ENCODE measurements at regions not wholly inside any gene's neighbourhood (a gene's known extent, or its start where the extent isn't known, plus 50 kb on each side); places are given as distances from the start of the nearest gene placed in this dataset.

DNA sequence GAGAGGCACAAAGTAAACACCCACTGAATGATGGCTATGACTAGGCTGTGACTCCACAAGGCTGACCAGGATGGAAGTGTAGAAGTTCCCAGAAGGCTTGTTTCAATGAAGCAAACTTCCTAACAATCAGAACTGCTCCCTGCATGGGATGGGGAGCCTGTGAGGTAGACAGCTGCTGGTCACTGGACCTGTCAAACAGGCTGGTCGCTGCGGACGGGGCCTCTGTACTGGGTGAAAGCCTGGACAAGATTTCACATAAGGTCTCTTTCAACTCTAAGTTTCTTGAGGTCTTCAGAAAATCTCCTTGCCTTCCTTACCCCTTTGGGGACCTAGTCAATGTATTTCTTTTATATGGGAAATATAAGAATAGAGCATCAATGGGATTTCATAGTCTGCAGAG lies 438.2 kb downstream of the BUD13 start:
- no peak overlapping the region for H3K4me3 ChIP-seq (replicated peaks; ENCODE audit: low read depth, low read length)
- H3K36me3 ChIP-seq (ENCODE audit: control insufficient read depth, insufficient read depth, low read length) = no peaks in the 10 kb centered on the region
- TF ChIP-seq, protein P1, sequence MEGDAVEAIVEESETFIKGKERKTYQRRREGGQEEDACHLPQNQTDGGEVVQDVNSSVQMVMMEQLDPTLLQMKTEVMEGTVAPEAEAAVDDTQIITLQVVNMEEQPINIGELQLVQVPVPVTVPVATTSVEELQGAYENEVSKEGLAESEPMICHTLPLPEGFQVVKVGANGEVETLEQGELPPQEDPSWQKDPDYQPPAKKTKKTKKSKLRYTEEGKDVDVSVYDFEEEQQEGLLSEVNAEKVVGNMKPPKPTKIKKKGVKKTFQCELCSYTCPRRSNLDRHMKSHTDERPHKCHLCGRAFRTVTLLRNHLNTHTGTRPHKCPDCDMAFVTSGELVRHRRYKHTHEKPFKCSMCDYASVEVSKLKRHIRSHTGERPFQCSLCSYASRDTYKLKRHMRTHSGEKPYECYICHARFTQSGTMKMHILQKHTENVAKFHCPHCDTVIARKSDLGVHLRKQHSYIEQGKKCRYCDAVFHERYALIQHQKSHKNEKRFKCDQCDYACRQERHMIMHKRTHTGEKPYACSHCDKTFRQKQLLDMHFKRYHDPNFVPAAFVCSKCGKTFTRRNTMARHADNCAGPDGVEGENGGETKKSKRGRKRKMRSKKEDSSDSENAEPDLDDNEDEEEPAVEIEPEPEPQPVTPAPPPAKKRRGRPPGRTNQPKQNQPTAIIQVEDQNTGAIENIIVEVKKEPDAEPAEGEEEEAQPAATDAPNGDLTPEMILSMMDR (IDR thresholded peaks at IDR 0.05; ENCODE audit: insufficient read depth, low read length, poor library complexity, severe bottlenecking) = no peak
- no peak for DNase-seq (ENCODE audit: extremely low read depth, insufficient read length)
- no peaks in the 10 kb centered on the region; the same call in 1 of the 2 replicates for H3K27me3 ChIP-seq (replicated peaks; ENCODE audit: control insufficient read depth, insufficient read depth, low read length)

DNA sequence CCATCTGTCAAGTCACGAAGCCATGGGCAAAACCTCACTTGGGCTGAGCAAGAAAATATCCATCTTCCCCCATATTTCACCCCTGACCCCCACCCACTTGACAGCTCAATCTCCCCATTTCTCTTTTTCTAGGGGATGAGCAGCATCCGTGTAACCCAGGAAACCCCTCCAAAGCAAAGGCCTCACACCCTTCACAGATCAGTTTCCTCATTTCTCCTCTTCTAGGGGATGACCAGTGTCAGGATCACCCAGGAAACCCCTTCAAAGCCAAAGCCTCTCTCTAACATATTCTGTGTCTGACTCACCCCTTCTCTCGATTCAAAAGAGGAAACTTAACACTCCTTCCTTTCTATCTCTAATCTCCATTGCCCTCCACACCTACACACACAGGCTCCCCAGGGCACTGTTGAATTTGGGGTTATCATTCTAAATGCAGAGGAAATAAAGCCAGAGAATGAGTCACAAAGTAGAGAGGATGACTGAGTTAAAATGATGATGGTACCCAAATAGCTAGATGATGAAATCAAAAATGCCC lies 439.7 kb downstream of the BUD13 start:
- Histone ChIP-seq H3K36me3 (ENCODE audit: control insufficient read depth, insufficient read depth, low read length) (no peaks in the 10 kb centered on the region), H3K4me3 (replicated peaks; ENCODE audit: low read depth, low read length) (no peak overlapping the region), H3K27me3 (replicated peaks; ENCODE audit: control insufficient read depth, insufficient read depth, low read length) (no peaks in the 10 kb centered on the region; the same call in 1 of the 2 replicates)
- no peak for DNase-seq (ENCODE audit: extremely low read depth, insufficient read length)
- TF ChIP-seq, protein P1 (IDR thresholded peaks at IDR 0.05; ENCODE audit: insufficient read depth, low read length, poor library complexity, severe bottlenecking) = no peak

- no peak for DNase-seq (ENCODE audit: extremely low read depth, insufficient read length)
- TF ChIP-seq, protein P1 (IDR thresholded peaks at IDR 0.05; ENCODE audit: insufficient read depth, low read length, poor library complexity, severe bottlenecking) = no peak
- Histone ChIP-seq H3K27me3 (replicated peaks; ENCODE audit: control insufficient read depth, insufficient read depth, low read length) (no peaks in the 10 kb centered on the region; the same call in 1 of the 2 replicates), H3K36me3 (ENCODE audit: control insufficient read depth, insufficient read depth, low read length) (no peaks in the 10 kb centered on the region), H3K4me3 (replicated peaks; ENCODE audit: low read depth, low read length) (no peak overlapping the region)
Observed at GRCh38 chr11:116332391-116332790, 440.4 kb downstream of the BUD13 start.

DNA sequence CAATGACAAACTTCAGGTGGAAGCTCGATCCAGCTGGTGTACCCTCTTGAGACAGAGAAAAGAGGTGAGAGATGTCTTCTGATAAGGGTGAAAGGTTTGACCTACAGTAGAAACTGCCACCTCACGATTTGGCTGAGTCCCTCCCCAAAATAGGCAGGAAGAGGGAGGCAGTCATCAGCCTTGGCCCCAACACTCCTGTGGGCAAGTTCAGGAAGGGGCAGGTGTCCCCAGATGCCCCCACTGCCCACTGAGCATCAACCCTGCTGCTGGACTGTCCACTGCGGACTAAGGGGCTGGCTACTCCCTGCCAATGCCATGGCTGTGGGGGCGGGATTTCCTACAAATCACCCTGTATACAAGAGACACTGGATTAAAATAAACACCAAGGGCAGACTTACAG lies 441.4 kb downstream of the BUD13 start:
- H3K27me3 ChIP-seq (replicated peaks; ENCODE audit: control insufficient read depth, insufficient read depth, low read length) = no peaks in the 10 kb centered on the region; the same call in 1 of the 2 replicates
- TF ChIP-seq, protein P1 (IDR thresholded peaks at IDR 0.05; ENCODE audit: insufficient read depth, low read length, poor library complexity, severe bottlenecking) = no peak
- H3K4me3 ChIP-seq (replicated peaks; ENCODE audit: low read depth, low read length) = no peak overlapping the region
- H3K36me3 ChIP-seq (ENCODE audit: control insufficient read depth, insufficient read depth, low read length) = no peaks in the 10 kb centered on the region
- no peak for DNase-seq (ENCODE audit: extremely low read depth, insufficient read length)

DNA sequence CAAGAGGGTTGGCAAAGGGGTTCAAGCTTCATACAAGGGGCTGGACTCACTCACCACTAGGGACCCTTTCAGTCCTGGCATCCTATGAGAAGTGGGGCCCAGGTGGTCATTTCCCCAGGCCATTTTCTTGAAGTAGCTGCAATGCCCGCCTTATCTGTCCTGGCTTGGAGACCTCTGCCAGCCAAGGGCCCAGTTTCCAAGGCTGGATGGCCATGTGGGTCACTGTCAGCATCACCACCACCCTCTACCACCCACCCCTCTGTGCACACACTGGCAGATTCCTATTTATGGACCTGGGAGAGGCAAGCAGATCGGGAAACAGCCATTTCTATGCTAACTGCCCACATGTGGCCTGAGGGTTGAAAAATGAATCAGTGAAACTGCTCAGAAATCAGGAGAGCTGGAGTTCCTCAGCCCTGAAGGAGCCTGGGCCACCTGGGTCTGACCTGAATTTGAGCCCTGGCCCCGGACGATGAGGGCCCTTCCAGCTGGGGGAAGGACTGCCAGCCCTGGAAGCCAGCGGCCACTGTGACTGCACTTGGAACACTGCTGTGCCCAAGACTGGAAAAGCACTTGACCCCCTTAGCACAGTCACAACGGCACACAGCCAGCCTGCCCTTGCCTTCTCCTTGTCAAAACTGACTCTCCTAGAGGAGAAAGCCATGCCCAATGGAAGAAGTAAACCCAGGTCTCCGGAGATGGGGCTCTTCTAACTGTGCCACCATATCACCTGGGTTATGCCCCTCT lies 442.2 kb downstream of the BUD13 start:
- Histone ChIP-seq H3K4me3 (replicated peaks; ENCODE audit: low read depth, low read length) (no peak overlapping the region), H3K27me3 (replicated peaks; ENCODE audit: control insufficient read depth, insufficient read depth, low read length) (peaks cover 3% of the 10 kb centered on the region; the same call in 1 of the 2 replicates), H3K36me3 (ENCODE audit: control insufficient read depth, insufficient read depth, low read length) (no peaks in the 10 kb centered on the region)
- TF ChIP-seq, protein P1 (IDR thresholded peaks at IDR 0.05; ENCODE audit: insufficient read depth, low read length, poor library complexity, severe bottlenecking) = no peak
- DNase-seq (ENCODE audit: extremely low read depth, insufficient read length) = no peak
